BE2C (cell line): ENCODE measurements at regions not wholly inside any gene's neighbourhood (a gene's known extent, or its start where the extent isn't known, plus 50 kb on each side); places are given as distances from the start of the nearest gene placed in this dataset.

Experiments used
- DNase-seq: peaks from one replicate; pipeline ENCODE4 v3.0.0-alpha.2; 2020
- H3K27me3 ChIP-seq: fragments of 250-450 bp; sonication (Bioruptor Pico); 2 replicates; pipeline ENCODE4 v1.5.1; 2020; ENCODE audit warnings: mild to moderate bottlenecking
- H3K36me3 ChIP-seq: fragments of 250-450 bp; sonication (Bioruptor Pico); 2 replicates; pipeline ENCODE4 v1.5.1; 2020; ENCODE audit warnings: mild to moderate bottlenecking
- H3K4me1 ChIP-seq: fragments of 250-450 bp; sonication (Bioruptor Pico); 2 replicates; pipeline ENCODE4 v1.5.1; 2020
- H3K4me3 ChIP-seq: 2 replicates; pipeline ENCODE4 v1.5.1; 2011; ENCODE audit warnings: low read depth, low read length
- H3K9me3 ChIP-seq: fragments of 250-450 bp; sonication (Bioruptor Pico); 2 replicates; pipeline ENCODE4 v1.5.1; 2020
- CTCF ChIP-seq: IDR thresholded peaks from 2 replicates; pipeline ENCODE4 v1.5.1; 2012; ENCODE audit warnings: mild to moderate bottlenecking, low read depth, low read length

- Histone ChIP-seq H3K36me3 (no peaks in the 10 kb centered on the region), H3K4me1 (no peaks in the 10 kb centered on the region), H3K9me3 (no peaks in the 10 kb centered on the region), H3K4me3 (no peak overlapping the region), H3K27me3 (no peaks in the 10 kb centered on the region)
- TF ChIP-seq CTCF, result no peak
- DNase-seq, result no peak
These were observed 413.0 kb upstream of the ADARB2 start for GRCh38 chr10:2150288-2150687.

- no peak for TF ChIP-seq CTCF
- no peaks in the 10 kb centered on the region for H3K9me3 ChIP-seq
- no peaks in the 10 kb centered on the region for H3K36me3 ChIP-seq
- H3K4me1 ChIP-seq, result no peaks in the 10 kb centered on the region
- H3K27me3 ChIP-seq, result no peaks in the 10 kb centered on the region
- no peak for DNase-seq
- H3K4me3 ChIP-seq, result no peak overlapping the region
These were observed 408.7 kb upstream of the ADARB2 start for GRCh38 chr10:2145926-2146478.

- H3K9me3 ChIP-seq, result no peaks in the 10 kb centered on the region
- no peak for TF ChIP-seq CTCF
- no peaks in the 10 kb centered on the region for H3K27me3 ChIP-seq
- DNase-seq, result no peak
- H3K36me3 ChIP-seq, result no peaks in the 10 kb centered on the region
- no peaks in the 10 kb centered on the region for H3K4me1 ChIP-seq
- H3K4me3 ChIP-seq, result no peak overlapping the region
These were observed 408.2 kb upstream of the ADARB2 start for GRCh38 chr10:2145491-2145890.

GRCh38 chr10:2144584-2144983, 407.3 kb upstream of the ADARB2 start:
- no peak for DNase-seq
- TF ChIP-seq CTCF, result no peak
- no peaks in the 10 kb centered on the region for H3K36me3 ChIP-seq
- no peaks in the 10 kb centered on the region for H3K9me3 ChIP-seq
- H3K27me3 ChIP-seq, result no peaks in the 10 kb centered on the region
- no peak overlapping the region for H3K4me3 ChIP-seq
- no peaks in the 10 kb centered on the region for H3K4me1 ChIP-seq

- no peak for DNase-seq
- H3K36me3 ChIP-seq, result no peaks in the 10 kb centered on the region
- no peaks in the 10 kb centered on the region for H3K27me3 ChIP-seq
- H3K4me1 ChIP-seq, result no peaks in the 10 kb centered on the region
- H3K9me3 ChIP-seq, result no peaks in the 10 kb centered on the region
- TF ChIP-seq CTCF, result no peak
- H3K4me3 ChIP-seq, result no peak overlapping the region
These were observed 406.0 kb upstream of the ADARB2 start for GRCh38 chr10:2143213-2143835.

- Histone ChIP-seq H3K4me1 (no peaks in the 10 kb centered on the region), H3K36me3 (no peaks in the 10 kb centered on the region), H3K27me3 (no peaks in the 10 kb centered on the region), H3K9me3 (no peaks in the 10 kb centered on the region), H3K4me3 (no peak overlapping the region)
- no peak for DNase-seq
- TF ChIP-seq CTCF, result no peak
These were observed 402.4 kb upstream of the ADARB2 start for GRCh38 chr10:2139746-2140145.
